ENCODE measurements at regions not wholly inside any gene's neighbourhood (a gene's known extent, or its start where the extent isn't known, plus 50 kb on each side); places are given as distances from the start of the nearest gene placed in this dataset.

- no peak for TF ChIP-seq CTCF (conservative IDR thresholded peaks at IDR 0.05)
- H3K27ac ChIP-seq, result no peak overlapping the region
Observed at GRCh38 chr9:23434654-23435053, 391.4 kb downstream of the ELAVL2 start.

GRCh38 chr9:23438299-23438907, 387.6 kb downstream of the ELAVL2 start:
- peak; percentile 24; the same call in 1 of the 2 replicates for TF ChIP-seq CTCF (conservative IDR thresholded peaks at IDR 0.05)
- H3K27ac ChIP-seq, result peak overlapping the region; percentile 2; the same call in 1 of the 2 replicates

GRCh38 chr9:23441275-23441674, 384.8 kb downstream of the ELAVL2 start:
- TF ChIP-seq CTCF (conservative IDR thresholded peaks at IDR 0.05), result no peak
- H3K27ac ChIP-seq, result no peak overlapping the region

GRCh38 chr9:23444658-23445057, 381.4 kb downstream of the ELAVL2 start:
- H3K27ac ChIP-seq, result no peak overlapping the region
- no peak for TF ChIP-seq CTCF (conservative IDR thresholded peaks at IDR 0.05)

GRCh38 chr9:23447166-23447565, 378.9 kb downstream of the ELAVL2 start:
- H3K27ac ChIP-seq, result no peak overlapping the region
- no peak for TF ChIP-seq CTCF (conservative IDR thresholded peaks at IDR 0.05)

GRCh38 chr9:23447944-23448343, 378.1 kb downstream of the ELAVL2 start:
- no peak overlapping the region for H3K27ac ChIP-seq
- TF ChIP-seq CTCF (conservative IDR thresholded peaks at IDR 0.05), result no peak

GRCh38 chr9:23451802-23452418, 374.1 kb downstream of the ELAVL2 start:
- H3K27ac ChIP-seq, result no peak overlapping the region
- TF ChIP-seq CTCF (conservative IDR thresholded peaks at IDR 0.05), result no peak
